Cerebellar cortex (tissue), 1 donor: ENCODE measurements at regions not wholly inside any gene's neighbourhood (a gene's known extent, or its start where the extent isn't known, plus 50 kb on each side); places are given as distances from the start of the nearest gene placed in this dataset.

Source experiments
- DNase-seq: peaks from one replicate; pipeline ENCODE4 v3.0.0-alpha.2; 2015; ENCODE audit warnings: low spot score

DNA sequence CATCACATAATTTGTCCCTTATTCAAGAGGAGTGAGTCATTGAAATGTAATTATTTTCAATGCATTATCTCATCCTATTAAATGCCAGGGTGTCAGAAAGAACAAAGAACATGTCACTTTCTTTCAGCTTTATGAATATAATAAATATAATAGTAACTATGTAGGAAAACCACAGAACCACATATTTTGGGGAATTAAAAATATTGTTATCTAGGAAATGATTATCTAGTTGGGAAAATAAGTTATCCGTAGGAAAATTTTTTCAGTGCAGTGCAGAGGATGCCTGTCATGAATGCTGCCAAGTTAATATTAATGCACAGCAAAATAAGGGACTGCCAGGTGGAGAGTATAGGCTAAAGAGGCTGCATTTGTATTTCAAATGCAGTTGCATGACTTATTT, 844.8 kb downstream of the MAT2B start:
- DNase-seq = no peak

DNA sequence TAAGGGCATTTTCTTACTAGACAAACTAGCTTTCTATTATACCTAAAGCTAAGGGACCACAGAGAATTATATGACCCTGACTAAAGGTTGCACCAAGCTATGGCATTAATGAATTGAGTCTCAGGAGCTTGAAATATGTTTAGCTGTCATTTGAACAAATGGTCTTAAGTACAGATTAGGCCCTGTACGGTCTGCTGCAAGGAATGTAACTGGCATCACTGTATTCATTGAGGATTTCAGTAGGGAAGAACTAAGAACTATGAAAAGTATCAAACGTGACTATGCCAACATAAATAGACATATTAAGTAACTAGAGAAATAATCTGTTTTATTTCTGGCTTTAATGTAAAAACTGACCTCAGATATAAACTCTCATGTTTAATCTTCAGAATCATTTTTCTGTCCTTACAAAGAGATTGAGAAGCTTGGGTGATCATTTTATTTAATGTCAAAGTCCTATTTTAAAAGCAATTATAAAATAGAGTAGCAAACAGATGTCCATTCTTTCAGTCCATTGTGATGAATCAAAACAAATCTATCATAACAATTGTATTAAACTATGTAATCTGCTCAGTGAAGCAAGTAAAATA, 845.9 kb downstream of the MAT2B start:
- DNase-seq = no peak

DNA sequence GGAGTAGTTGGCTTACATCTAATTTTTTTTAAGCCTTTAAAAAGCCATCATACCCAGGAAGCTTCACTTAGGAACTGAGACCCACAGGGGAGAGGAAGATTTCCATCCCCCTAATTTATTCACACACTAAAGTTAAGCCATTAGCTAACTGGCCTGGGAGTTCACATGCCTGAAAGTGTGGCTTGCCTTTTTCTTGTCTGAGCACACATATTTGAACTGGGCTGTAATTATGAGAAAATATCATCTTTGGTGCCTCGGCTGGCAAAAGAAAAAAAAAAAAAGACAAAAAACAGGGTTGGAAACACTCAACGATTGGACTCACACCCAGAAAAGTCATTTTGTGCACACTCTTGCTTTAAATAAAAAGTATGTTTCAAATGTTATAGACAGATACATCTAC, 847.3 kb downstream of the MAT2B start:
- DNase-seq = no peak

DNA sequence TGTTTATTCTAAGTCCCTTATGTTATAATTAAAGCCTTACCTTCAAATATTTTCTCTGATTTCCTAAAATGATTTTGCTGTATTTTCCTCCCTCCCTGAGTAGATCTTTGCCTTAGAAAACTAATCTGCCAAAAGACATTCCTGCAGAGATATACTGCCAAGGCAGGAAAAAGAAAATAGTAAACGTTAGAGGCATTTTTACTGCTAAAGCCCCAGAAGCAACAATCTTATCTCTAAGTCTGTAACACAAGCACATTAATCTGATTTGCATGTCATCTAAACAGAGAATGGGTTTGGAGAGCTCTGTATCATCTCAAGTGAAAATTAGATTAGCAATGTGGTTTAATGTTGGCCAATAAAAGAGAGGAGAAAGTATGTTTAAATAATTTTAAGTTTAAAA, 847.7 kb downstream of the MAT2B start:
- DNase-seq = no peak

DNA sequence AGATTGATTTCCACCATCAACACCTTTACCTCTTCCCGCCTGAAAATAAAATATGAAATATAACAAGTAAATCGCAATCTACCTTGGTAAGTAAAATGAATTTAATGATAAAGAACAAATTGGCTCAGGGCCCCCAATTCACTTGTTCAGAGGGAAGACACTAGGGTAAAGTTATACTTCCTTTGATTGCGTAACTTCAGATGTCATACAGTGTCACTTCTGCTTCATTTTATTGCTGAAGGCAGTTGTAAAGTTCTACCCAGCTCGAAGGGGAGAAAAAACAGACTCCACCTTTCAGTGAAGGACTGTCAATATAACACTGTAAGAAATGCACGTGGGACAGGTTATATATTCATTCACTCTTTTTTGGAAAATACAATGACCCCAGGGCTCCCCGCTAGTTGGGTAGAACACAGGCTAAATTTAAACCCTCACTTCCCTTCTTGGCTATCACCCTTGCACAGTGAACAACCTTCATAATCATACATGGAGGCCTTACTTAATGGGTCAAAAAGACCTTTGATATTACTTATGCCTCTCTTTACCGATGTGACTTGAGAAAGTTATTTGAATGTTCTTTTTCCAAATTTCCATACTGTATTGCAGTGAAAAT, 848.8 kb downstream of the MAT2B start:
- no peak for DNase-seq

DNA sequence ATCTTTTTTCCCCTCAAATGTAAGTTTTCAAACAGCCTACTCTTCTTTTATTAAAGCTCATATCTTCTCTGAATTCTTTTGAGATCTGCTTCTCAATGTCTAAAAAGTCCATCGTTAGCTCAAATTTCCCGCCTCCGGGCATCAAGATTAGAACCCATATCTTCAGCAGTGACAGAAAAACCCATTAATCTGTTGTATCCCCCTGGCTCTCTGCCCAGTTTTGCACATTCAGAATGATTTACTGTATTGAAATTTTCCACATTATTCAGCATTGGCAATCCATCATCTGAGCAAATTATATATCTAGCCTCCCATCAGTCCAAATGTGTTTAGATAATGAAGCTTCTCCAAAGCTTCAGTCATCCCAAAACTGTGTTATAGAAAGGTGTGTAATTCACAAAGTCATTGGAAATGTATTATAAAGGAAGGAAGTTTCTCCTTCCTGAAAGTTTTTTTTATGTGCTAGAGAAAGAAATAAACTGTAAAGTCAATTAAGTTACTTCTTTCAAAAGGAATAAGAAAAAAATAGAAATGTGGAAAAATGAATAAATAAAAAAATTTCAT, 849.9 kb downstream of the MAT2B start:
- no peak for DNase-seq

DNA sequence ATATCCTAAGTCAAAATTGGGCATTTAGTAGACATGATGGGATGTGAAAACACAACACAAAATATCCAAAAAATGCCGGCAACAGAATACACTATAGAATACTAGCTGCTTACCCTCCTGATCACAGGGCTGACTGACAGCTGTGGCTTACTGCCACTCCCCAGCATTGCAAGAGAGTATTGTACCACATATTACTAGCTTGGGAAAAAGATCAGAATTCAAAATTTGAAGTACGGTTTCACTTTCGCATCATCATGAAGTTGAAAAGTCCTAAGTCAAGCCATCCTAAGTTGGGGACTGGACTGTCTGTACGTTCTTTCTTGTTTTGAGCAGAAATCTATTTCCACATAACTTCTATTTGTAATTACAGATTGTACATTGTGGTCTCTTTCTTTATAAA, 851.4 kb downstream of the MAT2B start:
- DNase-seq = no peak

DNA sequence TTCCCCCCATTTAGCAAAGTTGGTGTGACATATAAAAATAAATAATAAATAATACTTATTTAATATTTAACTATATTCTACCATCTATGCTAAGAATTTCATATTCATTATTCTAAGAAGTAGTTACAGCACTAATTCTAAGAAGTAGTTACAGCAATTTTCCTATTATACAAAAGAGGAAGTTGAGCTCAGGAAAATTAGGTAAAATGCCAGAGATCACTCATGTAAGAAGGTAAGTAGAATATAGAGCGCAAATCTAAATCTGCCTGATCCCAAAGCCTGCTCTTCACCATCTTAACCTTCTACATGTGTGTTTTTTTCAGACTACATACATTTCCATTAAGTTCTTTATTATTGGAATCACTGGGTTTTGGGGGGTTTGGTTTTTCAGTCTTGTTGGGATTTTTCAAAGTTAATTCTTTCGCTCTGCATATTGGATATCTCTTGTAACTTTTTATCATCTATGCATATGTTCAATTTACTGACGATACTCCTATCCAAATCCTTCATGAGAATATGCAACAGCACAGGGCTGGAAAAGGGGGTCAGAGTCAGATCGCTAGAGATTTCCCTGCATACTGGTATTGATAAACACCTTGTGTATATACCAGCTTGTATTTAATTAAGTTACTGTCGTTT, 852.1 kb downstream of the MAT2B start:
- no peak for DNase-seq

DNA sequence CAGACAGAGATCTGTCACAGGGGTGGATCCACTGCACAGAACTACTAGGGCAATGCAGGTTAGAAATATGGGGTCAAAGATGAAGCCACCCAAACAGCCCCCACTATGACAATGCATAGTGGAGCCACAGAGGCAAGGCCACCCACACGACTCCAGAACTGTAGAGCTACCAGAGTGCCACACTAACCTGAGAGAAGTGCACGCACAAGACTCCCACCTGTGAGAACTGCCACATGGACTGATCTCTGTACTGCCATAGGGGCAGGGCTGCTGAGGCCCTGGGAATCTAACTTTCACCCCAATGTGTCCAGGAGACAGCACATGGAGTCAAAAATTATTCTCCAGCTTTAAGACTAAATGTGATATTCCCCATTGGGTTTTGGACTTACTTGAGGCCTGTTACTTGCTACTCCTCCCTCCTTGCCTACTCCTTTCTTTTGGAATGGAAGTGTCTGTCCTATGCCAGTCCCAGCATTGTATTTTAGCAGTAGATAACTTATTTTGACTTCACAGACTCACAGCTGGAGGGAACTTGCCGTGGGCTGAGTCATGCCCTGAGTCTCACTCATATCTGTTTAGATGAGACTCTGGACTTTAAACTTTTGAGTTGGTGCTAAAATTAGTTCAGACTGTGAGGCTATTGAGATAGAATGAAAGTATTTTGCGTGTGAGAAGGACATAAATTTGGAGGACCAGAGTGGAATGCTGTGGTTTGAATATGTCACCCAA, 853.3 kb downstream of the MAT2B start:
- no peak for DNase-seq

DNA sequence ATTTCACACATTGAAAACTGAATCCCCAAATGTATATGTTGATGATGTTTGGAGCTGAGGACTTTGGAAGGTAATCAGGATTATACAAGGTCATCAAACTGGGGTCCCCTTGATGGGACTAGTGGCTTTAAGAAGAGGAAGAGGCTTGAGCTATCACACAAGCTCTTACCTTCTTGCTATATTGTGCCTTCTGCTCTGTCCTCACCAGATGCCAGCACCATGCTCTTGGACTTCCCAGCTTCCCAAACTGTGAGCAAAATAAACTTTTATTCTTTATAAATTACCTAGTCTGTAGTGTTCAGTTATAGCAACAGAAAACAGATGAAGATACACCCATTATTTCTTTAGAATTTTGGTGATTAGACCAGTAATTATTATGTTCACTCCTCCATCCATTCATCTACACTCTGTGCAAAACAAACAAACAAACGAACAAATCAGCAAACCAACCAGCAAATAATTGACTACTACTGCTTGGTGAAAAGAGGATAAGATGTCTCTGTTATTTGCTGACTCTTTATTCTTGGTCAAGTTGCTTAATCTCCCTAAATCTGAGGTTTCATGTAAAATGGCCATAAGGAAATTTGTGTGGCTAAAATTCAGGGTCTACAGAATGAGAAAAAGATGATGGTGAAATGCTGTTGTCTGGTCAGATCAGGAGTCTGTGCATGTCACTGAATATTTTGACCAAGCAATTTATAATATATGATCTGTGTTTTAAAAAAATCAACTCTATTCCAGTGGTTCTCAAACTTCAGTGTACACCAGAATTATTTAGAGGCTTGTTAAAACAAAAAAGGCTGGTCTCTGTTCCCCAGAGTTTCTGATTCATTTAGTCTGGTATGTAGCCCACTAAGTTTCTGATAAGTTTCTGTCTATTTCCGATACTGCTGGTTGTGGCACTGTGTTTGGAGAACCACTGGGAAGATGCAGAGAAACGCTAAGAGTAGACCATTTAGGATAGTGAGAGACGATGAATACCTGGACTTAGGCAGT, 854.1 kb downstream of the MAT2B start:
- DNase-seq = no peak

DNA sequence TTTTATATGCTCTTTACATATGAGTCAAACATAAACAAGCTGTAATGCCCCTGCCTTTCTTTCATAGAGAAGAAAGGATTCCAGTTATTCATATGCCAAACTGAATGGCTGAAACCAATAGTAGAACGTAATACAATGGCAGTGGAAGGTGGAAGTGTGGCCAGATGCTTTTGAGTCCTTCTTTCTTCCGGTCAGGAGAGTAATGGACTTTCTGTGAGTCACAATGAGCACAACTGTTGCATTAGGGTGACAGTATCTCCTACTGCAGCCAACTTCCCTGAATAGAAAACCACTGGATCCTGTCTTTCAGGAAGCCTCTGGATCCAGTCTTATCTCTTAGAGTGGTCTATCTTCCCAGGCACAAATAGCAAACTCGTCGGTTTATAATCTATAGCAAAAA, 855.2 kb downstream of the MAT2B start:
- DNase-seq = no peak

DNA sequence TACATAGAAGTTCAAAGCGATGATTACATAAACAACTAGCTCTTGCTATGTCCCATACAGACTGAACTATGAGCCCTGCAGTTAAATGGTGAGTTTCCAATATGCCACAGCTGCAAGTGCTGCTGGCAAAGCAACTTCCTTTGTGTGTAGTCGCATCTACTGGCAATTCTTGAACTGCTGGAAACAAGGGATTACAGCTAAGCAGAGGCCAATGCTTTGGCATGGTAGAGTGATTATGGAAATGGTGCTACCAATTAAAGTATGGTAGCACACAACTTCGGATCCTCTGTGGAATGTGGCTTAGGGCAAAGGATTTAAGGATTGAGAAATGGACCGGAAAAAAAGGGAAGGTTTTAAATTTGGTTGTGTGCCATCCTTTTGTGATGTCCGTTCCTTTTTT, 856.6 kb downstream of the MAT2B start:
- no peak for DNase-seq

DNA sequence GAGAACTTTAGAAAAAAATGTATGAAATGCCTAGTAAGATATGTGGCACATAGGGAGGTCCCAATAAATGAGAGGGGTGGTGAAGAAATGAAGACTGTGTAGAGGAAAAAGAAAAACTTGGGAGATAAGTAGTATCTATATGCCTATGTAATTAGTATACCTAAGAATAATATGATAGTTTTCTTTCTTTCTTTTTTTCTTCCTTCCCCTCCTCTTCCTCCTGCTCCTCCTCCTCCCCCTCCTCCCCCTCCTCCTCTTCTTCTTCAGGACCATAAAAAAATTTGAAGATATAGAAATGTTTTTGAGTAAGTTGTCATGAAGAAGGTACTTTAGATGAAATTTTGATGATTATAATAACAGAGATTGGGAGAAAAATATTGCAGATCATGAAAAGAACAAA, 857.4 kb downstream of the MAT2B start:
- DNase-seq = no peak

DNA sequence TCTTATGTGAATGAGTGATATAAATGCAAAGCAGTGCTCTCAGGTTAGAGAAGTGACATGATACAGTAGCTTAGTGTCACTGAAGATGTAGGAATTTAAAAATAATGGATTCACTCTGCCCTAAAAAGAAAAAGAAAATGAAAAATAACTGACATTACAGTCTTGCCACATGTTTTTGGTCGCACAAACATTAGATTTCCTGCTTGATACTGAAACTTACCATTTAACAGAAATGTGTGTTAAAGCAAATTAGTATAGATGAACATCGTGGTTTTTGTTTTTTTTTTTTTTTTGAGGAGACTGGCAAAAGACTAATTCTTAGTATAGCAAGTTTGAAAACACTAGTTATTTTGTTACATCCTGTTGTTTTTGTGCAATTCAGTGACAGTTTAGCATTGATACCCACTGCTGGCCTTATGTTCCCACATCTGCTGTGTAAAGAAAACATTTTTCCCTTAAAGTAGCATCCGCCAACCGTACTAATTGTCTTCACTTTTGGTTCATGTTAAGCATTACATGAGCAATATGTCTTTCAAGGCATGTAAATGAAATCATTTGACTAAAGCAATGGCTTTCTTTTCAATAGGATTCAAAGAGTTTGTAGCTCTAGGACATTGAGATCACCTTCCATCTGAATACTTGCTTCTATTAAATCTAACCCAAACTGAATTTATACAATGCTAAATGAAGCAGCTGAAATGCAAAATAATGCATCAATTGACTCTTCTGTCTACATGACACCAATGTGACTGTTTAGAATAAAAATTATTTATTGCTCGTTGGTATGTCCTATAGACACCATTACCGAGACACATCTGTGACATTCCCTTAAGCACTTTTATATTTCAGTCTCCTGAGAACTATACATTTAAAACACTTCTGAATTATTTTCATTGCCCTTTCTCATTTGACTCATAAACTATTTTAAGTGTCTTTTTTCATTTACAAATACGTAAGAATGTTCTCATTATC, 859.1 kb downstream of the MAT2B start:
- no peak for DNase-seq

DNA sequence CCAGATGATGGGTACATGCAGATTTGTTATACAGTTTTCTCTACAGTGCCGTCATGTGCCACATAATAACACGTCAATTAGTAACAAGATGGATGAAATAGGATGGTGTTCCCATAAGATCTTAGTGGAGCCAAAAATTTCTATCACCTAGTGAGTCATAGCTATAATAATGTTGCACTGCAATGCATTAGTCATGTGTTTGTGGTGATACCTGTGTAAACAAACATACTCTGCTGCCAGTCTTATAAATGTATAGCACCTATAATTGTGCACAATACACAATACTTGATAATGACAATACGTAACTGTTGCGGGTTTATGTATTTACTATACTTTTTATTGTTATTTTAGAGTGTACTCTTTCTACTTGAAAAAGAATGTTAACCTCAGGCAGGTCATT, 865.4 kb downstream of the MAT2B start:
- no peak for DNase-seq

DNA sequence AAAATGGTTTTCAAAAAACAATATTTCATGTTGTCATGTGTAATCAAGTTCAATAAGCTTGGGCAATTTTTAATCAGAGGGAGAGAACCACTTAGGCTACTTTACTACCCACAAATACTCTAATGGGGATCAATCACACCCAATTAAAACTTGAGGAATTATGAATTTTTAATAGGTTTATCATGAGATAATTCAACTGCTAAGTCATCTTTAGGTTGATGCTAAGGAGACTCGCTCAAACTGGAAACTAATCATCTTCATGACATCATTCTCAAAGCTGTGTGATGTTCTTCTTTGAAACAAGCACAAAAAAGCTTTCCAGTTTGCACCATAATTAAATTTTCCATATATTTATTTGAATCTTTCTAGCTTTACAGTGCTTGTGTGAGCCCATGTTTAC, 867.5 kb downstream of the MAT2B start:
- no peak for DNase-seq

DNA sequence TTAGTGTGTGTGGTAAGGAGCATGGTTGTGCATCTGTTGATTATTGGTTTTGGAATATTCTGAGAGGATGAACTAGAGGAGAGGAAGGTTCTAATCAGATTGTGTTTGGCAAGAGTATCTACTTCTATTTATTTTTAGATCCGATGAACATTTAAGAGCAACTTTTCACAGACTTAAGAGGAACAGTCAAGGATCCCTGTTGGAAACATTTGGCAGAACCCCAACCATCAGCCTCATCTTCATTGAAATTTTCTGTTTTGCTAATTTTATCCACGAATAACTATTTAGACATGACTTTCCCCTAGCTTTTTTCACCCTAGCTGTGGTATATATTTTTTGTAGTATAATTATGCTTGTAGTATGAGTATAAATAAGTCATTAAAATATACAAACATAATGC, 868.5 kb downstream of the MAT2B start:
- no peak for DNase-seq

DNA sequence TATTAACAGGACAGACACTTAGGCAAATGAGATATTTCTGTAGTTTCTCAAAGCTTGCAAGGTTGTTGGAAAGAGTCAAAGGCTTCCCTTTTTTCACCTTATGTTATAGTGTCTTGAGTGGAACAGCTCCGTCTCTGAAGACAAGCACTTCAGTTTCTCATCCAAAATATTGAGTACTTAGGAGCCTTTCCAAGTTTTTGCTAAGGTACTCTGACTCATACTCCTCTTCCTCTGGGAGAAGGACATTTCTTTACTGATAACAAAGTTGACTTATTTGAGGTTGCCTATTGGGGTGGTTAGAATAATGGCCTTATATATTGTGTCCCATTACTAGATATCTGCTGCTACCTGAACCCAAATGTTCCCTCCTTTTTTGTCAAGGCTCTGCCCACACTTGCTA, 869.6 kb downstream of the MAT2B start:
- no peak for DNase-seq

DNA sequence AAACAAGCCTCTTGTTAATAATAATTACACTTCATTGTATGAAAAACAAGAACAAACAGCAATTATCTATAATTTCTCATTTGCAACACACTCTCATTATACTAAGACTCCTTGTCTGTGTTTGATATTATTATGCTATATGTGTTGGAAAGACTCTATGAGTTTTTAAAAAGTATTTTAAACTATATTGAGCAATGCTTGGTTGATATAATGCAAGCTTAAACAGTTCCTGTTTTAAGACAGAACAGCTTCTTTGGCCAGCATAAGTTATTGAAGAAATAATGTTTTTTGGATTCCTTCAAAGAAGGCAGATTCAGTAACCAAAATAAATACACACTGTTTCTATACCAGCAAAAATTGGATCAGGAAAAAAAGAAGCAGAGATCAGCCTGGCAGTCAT, 871.4 kb downstream of the MAT2B start:
- no peak for DNase-seq

DNA sequence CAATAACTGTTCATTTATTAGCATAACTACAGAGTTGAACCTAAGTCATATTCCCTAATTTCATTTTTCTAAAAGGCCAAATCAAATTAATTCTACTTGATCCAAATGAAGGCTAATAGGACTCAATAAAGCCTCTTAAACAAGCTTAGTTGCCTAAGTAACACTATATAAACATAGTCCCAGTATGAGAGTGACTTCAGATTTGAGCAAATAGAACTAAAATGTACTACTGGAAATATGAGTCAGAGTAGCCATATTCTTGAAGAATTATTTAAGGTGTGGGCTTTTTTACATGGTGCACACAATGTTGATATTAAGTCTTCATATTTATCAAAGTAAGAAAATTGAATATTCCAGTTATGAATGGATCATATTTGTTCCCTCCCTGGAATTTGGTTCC, 872.3 kb downstream of the MAT2B start:
- no peak for DNase-seq

DNA sequence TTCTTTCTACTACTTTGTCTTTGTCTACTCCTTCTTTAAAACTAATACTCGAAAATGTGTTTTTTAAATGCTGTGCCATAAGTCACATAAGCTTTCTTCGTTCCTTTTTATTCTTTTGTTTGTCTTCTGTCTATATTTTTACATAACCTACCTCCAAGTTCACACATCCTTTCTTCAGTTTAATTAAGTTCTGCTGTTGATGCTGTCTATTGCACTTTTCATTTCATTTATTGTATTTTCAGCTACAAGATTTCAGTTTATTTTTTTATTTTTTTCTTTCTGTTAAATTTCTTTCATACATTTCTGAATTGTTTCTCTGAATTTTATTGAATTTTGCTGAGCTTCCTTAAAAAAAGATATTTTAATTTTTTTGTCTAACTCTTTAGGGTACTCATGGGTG, 878.2 kb downstream of the MAT2B start:
- no peak for DNase-seq
